GM12873 (cell line): ENCODE measurements at regions not wholly inside any gene's neighbourhood (a gene's known extent, or its start where the extent isn't known, plus 50 kb on each side); places are given as distances from the start of the nearest gene placed in this dataset.

ENCODE experiments used
- CTCF ChIP-seq: IDR thresholded peaks from 2 replicates; pipeline ENCODE4 v1.5.1; 2012; ENCODE audit warnings: low read depth, mild to moderate bottlenecking, moderate library complexity, low read length, control low read depth; ENCODE audit not compliant: insufficient read depth; ENCODE audit errors: missing control alignments

- TF ChIP-seq CTCF, result no peak
Observed at GRCh38 chr1:56098946-56099345, 480.4 kb downstream of the PLPP3 start.

GRCh38 chr1:56097713-56098112 lies 481.6 kb downstream of the PLPP3 start:
- TF ChIP-seq CTCF, result no peak

GRCh38 chr1:56095696-56096665 lies 483.4 kb downstream of the PLPP3 start:
- TF ChIP-seq CTCF, result no peak

- TF ChIP-seq CTCF, result no peak
Observed at GRCh38 chr1:56094168-56094567, 485.2 kb downstream of the PLPP3 start.

GRCh38 chr1:56092684-56093570 lies 486.4 kb downstream of the PLPP3 start:
- no peak for TF ChIP-seq CTCF

- no peak for TF ChIP-seq CTCF
Observed at GRCh38 chr1:56084246-56084645, 495.1 kb downstream of the PLPP3 start.

GRCh38 chr1:56081736-56082135 lies 497.6 kb downstream of the PLPP3 start:
- TF ChIP-seq CTCF, result no peak
